ELR (cell line): ENCODE measurements at regions not wholly inside any gene's neighbourhood (a gene's known extent, or its start where the extent isn't known, plus 50 kb on each side); places are given as distances from the start of the nearest gene placed in this dataset.

Source experiments
- DNase-seq: peaks from one replicate; pipeline ENCODE4 v3.0.0-alpha.2; 2015; ENCODE audit warnings: low read depth

DNA sequence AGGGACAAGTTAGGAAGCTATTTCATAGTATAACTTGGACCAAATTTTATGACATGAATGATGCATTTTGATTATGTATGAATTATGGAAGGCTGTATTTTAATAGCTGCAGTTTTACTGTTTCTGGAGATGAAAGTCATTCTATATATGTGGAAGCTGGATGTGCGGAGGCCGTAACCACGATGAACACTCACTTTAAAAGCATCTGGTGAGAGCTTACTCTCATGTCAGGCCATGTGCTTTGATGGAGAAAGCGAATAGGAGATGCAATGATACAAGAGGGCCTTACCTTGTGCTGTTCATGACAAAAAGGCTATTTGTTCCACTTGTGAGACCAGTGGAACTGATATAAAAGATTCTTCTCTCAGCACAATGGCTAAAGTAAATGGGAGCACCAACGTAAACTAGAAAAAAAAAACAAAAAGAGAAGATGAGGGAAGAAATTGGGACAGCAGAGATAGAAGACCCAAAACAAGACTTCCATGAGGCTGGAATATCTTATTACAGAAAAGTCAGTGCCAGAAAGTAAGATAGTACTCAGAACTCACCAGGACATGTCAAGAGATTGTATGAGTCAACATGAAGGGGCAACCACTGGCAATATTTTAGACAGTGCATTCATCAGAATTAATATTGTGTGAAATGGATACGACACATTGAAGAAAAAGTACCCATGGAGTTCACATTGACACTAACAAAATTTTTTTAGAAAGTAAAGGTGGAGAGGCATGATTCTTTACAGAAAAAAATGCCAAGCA, 63.3 kb upstream of the GAB1 start:
- DNase-seq: peak; percentile 18

- DNase-seq: no peak
These were observed 55.8 kb upstream of the GAB1 start for GRCh38 chr4:143280861-143281260.

DNA sequence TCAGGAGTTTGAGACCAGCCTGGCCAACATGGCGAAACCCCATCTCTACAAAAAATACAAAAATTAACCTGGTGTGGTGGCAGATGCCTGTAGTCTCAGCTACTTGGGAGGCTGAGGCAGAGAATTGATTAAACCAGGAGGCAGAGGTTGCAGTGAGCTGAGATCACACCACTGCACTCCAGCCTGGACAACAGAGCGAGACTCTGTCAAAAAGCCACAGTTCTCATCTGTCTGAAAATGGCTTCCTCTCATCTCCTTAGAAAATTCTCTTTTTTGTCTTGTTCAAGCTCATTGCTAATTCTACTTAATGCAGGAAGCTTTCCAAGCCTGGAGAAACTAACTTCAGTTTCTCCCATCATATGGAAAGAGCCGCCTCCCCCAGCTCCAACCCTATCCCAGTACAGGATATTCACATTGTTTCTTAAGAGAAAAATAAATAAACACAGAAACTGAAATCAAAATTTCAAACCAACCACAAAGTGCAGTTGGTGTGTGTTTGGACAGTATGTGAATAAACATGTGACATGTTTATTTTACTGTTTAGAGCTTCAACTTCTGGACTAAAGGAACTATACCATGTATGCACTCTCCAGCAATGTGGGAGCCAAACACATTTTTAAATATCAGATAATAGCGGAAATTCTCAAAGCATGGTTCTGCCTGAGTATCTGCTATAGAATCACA, 55.0 kb upstream of the GAB1 start:
- no peak for DNase-seq

DNA sequence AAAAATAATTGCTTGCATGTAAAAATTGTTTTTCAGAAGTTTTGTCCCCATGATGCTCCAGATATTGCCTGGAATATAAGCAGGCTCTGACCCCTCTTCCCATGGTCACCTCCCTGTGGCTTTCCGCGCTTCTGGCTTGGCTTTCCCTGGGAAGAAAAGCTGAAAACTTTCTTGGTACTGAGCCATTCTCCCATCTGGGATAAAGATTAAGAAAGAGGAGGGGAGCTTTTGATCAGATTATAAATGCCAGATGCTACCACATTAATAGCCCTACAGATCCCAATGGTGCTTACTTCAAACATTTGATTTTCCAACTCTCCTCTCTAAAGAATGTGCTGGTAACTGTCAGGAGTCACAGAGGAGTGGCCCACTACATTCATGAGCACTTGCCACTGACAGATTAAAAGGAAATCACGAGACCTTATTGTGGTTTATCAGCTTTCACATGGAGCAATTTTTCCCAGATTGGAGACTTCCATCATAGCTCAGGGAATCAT, 54.4 kb upstream of the GAB1 start:
- DNase-seq: no peak

DNA sequence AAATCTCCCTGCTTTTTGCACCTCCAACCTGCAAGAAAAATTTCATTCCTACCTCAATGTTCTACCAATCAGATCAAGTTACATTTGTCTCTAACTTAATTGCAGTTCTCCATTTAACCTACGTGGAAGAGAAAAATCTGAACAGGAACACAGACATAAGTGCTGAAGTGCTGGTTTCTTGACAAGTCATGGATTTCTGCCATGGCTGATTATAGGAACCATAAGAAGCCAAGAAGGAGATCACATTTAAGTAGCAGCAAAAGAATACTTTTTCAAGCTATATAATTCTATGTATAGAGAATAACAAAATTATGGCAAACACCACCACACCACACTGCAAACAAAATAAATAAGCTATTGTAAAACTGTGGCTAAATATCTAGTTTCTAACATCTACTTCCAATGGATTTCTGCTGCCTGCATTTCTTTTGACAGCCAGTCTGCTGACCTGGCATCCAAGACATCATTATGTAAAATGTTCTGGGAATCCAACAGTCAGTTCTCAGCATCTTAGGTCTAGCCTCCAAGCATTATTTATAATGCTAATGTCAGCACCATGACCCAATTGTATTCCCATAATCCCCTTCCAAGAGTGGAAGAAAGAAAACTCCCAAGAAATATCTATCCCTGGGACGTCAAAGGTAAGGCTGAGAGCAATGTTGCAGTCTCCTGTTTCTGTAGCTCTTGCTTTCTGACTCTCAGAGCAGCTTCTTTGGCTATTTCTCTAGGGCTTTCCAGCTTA, 50.8 kb upstream of the GAB1 start:
- no peak for DNase-seq

DNA sequence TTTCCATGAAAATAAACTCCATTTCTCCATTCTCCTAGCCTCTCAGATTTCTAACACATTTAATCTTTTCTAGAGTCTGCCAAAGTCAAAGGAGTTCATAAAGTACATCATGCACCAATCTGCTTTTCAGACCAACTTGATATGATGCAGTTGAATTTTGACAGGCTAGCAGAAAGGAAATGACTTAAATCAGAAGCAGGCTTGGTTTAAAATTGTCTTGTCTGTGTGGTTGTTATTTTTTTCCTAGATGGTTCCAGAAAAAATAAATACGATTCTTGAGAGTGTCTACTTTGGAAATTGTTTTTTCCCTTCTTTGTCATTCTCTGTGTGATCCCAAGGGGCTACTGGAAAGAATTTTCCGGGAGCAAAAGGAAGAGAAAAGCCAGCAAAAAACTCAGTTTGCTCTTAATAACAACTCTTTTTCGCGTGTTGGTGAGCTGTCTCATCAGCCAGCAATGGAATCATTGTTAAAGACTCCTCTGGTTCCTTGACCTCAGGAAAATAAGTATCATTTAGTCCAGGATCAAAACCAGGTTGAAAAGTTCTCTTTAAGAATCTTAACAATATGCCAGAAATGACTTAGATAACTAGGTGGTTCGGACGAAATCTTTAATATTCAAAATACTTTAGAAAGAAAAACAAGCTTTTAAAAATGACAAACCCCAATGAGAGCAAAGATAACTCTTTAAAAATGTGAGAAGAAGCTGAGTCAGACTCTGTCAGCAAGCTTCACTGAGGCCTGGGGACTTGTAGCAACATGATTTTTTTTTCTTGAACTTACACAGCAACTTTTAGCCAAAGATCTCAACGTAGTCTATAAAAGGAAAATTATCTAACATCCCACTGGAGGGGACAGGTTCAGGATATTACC, 49.7 kb upstream of the GAB1 start:
- peak; percentile 33 for DNase-seq
